Dendritic cell treated with granulocyte-macrophage colony-stimulating factor and Interleukin-4, amounts not matched to agents 40 ng/mL and 50 ng/mL, for 4 days (primary cell): ENCODE measurements at regions not wholly inside any gene's neighbourhood (a gene's known extent, or its start where the extent isn't known, plus 50 kb on each side); places are given as distances from the start of the nearest gene placed in this dataset.
"Not testable (repeated sequence)": the region's sequence is repeated elsewhere in the genome, so short reads cannot be mapped to it uniquely, and the experiment has no call there.

ENCODE experiments used
- H3K27ac Mint-ChIP-seq: one replicate; pipeline ENCODE4 v1.8.0; 2022; ENCODE audit warnings: mild to moderate bottlenecking, mixed read lengths
- H3K27me3 Mint-ChIP-seq: one replicate; pipeline ENCODE4 v1.8.0; 2022; ENCODE audit warnings: mild to moderate bottlenecking, mixed read lengths
- H3K36me3 Mint-ChIP-seq: one replicate; pipeline ENCODE4 v1.8.0; 2022; ENCODE audit warnings: low read depth, mixed read lengths
- H3K4me1 Mint-ChIP-seq: one replicate; pipeline ENCODE4 v1.8.0; 2022; ENCODE audit warnings: low read depth, mixed read lengths
- H3K4me3 Mint-ChIP-seq: one replicate; pipeline ENCODE4 v1.8.0; 2022; ENCODE audit warnings: mild to moderate bottlenecking, moderate library complexity, mixed read lengths
- H3K9me3 Mint-ChIP-seq: one replicate; pipeline ENCODE4 v1.8.0; 2022; ENCODE audit warnings: mixed read lengths
- intact Hi-C: fragments of 100-400 bp; cut with micrococcal nuclease; formaldehyde crosslinking; loops from one replicate; pipeline ENCODE4 v1.15.0; 2022

- H3K27me3 Mint-ChIP-seq: no peaks in the 10 kb centered on the region
These were observed 379.0 kb upstream of the FZD8 start for GRCh38 chr10:36021096-36021495.

GRCh38 chr10:36019749-36020148 is 377.7 kb upstream of the FZD8 start:
- Mint-ChIP-seq H3K27me3 (no peaks in the 10 kb centered on the region), H3K4me3 (no peak overlapping the region), H3K27ac (no peak overlapping the region), H3K9me3 (peaks cover 9% of the 10 kb centered on the region), H3K36me3 (no peaks in the 10 kb centered on the region), H3K4me1 (no peaks in the 10 kb centered on the region)
- intact Hi-C loops: no loop called here

More at GRCh38 chr10:36021096-36021495, 379.0 kb upstream of the FZD8 start:
- Mint-ChIP-seq H3K4me3 (no peak overlapping the region), H3K27ac (no peak overlapping the region), H3K9me3 (peaks cover 14% of the 10 kb centered on the region), H3K4me1 (no peaks in the 10 kb centered on the region), H3K36me3 (no peaks in the 10 kb centered on the region)
- intact Hi-C loops: no loop called here

GRCh38 chr10:36018996-36019395 is 376.9 kb upstream of the FZD8 start:
- peaks cover 12% of the 10 kb centered on the region for H3K9me3 Mint-ChIP-seq
- H3K4me3 Mint-ChIP-seq: no peak overlapping the region

GRCh38 chr10:36017137-36017536 is 375.0 kb upstream of the FZD8 start:
- H3K4me3 Mint-ChIP-seq: no peak overlapping the region
- H3K4me1 Mint-ChIP-seq: no peaks in the 10 kb centered on the region
- peaks cover 19% of the 10 kb centered on the region for H3K9me3 Mint-ChIP-seq
- no peaks in the 10 kb centered on the region for H3K27me3 Mint-ChIP-seq
- H3K36me3 Mint-ChIP-seq: no peaks in the 10 kb centered on the region
- intact Hi-C loops: no loop called here
- no peak overlapping the region for H3K27ac Mint-ChIP-seq

More at GRCh38 chr10:36018996-36019395, 376.9 kb upstream of the FZD8 start:
- Mint-ChIP-seq H3K36me3 (no peaks in the 10 kb centered on the region), H3K4me1 (no peaks in the 10 kb centered on the region), H3K27me3 (no peaks in the 10 kb centered on the region), H3K27ac (no peak overlapping the region)
- intact Hi-C loops: no loop called here

GRCh38 chr10:36007369-36007768 is 365.3 kb upstream of the FZD8 start:
- Mint-ChIP-seq H3K4me3 (no peak overlapping the region), H3K27ac (no peak overlapping the region), H3K9me3 (peaks cover 39% of the 10 kb centered on the region), H3K4me1 (no peaks in the 10 kb centered on the region), H3K36me3 (no peaks in the 10 kb centered on the region), H3K27me3 (no peaks in the 10 kb centered on the region)
- intact Hi-C loops: no loop called here

GRCh38 chr10:36003688-36004087 is 361.6 kb upstream of the FZD8 start:
- Mint-ChIP-seq H3K9me3 (peaks cover 35% of the 10 kb centered on the region), H3K4me1 (no peaks in the 10 kb centered on the region), H3K4me3 (no peak overlapping the region), H3K27ac (no peak overlapping the region), H3K36me3 (no peaks in the 10 kb centered on the region), H3K27me3 (no peaks in the 10 kb centered on the region)
- intact Hi-C loops: no loop called here

- peaks cover 35% of the 10 kb centered on the region for H3K9me3 Mint-ChIP-seq
- intact Hi-C loops: no loop called here
- H3K4me3 Mint-ChIP-seq: no peak overlapping the region
- H3K4me1 Mint-ChIP-seq: no peaks in the 10 kb centered on the region
- H3K27ac Mint-ChIP-seq: no peak overlapping the region
- H3K36me3 Mint-ChIP-seq: no peaks in the 10 kb centered on the region
- no peaks in the 10 kb centered on the region for H3K27me3 Mint-ChIP-seq
These were observed 361.0 kb upstream of the FZD8 start for GRCh38 chr10:36003031-36003600.

- intact Hi-C loops: no loop called here
- Mint-ChIP-seq H3K27ac (no peak overlapping the region), H3K27me3 (no peaks in the 10 kb centered on the region), H3K4me3 (no peak overlapping the region), H3K36me3 (no peaks in the 10 kb centered on the region), H3K4me1 (no peaks in the 10 kb centered on the region), H3K9me3 (peaks cover 35% of the 10 kb centered on the region)
These were observed 360.3 kb upstream of the FZD8 start for GRCh38 chr10:36002445-36002844.

GRCh38 chr10:36000754-36001153 is 358.7 kb upstream of the FZD8 start:
- H3K36me3 Mint-ChIP-seq, H3K27me3 Mint-ChIP-seq, H3K4me3 Mint-ChIP-seq, H3K27ac Mint-ChIP-seq, H3K4me1 Mint-ChIP-seq, intact Hi-C loops: not testable (repeated sequence)
- peaks cover 32% of the 10 kb centered on the region for H3K9me3 Mint-ChIP-seq

- intact Hi-C loops: no loop called here
- Mint-ChIP-seq H3K9me3 (peaks cover 13% of the 10 kb centered on the region), H3K4me1 (no peaks in the 10 kb centered on the region), H3K36me3 (no peaks in the 10 kb centered on the region), H3K27me3 (no peaks in the 10 kb centered on the region), H3K4me3 (no peak overlapping the region), H3K27ac (no peak overlapping the region)
These were observed 355.9 kb upstream of the FZD8 start for GRCh38 chr10:35998026-35998425.

GRCh38 chr10:35995485-35995884 is 353.4 kb upstream of the FZD8 start:
- Mint-ChIP-seq H3K27me3 (no peaks in the 10 kb centered on the region), H3K36me3 (no peaks in the 10 kb centered on the region), H3K4me1 (no peaks in the 10 kb centered on the region), H3K9me3 (no peaks in the 10 kb centered on the region), H3K4me3 (no peak overlapping the region), H3K27ac (no peak overlapping the region)
- intact Hi-C loops: no loop called here

GRCh38 chr10:35993591-35994515 is 351.8 kb upstream of the FZD8 start:
- H3K27me3 Mint-ChIP-seq: no peaks in the 10 kb centered on the region
- no peaks in the 10 kb centered on the region for H3K36me3 Mint-ChIP-seq
- intact Hi-C loops: no loop called here
- no peak overlapping the region for H3K4me3 Mint-ChIP-seq
- H3K4me1 Mint-ChIP-seq: no peaks in the 10 kb centered on the region
- H3K27ac Mint-ChIP-seq: no peak overlapping the region
- H3K9me3 Mint-ChIP-seq: no peaks in the 10 kb centered on the region

GRCh38 chr10:35992107-35992506 is 350.0 kb upstream of the FZD8 start:
- no peaks in the 10 kb centered on the region for H3K27me3 Mint-ChIP-seq
- no peaks in the 10 kb centered on the region for H3K9me3 Mint-ChIP-seq
- no peaks in the 10 kb centered on the region for H3K36me3 Mint-ChIP-seq
- H3K27ac Mint-ChIP-seq: no peak overlapping the region
- no peaks in the 10 kb centered on the region for H3K4me1 Mint-ChIP-seq
- intact Hi-C loops: no loop called here
- no peak overlapping the region for H3K4me3 Mint-ChIP-seq

- H3K4me1 Mint-ChIP-seq: no peaks in the 10 kb centered on the region
- intact Hi-C loops: no loop called here
- no peaks in the 10 kb centered on the region for H3K36me3 Mint-ChIP-seq
- H3K27me3 Mint-ChIP-seq: no peaks in the 10 kb centered on the region
- H3K9me3 Mint-ChIP-seq: peaks cover 10% of the 10 kb centered on the region
- H3K4me3 Mint-ChIP-seq: no peak overlapping the region
- H3K27ac Mint-ChIP-seq: no peak overlapping the region
These were observed 344.8 kb upstream of the FZD8 start for GRCh38 chr10:35986756-35987502.
